K562 (cell line): ENCODE measurements at regions not wholly inside any gene's neighbourhood (a gene's known extent, or its start where the extent isn't known, plus 50 kb on each side); places are given as distances from the start of the nearest gene placed in this dataset.

Source experiments
- NBN ChIP-seq: fragments of 450-650 bp; IDR thresholded peaks from 2 replicates; pipeline ENCODE4 v1.6.1; 2016; ENCODE audit warnings: low read depth, mild to moderate bottlenecking
- RFX7 ChIP-seq: fragments of 250-450 bp; sonication (Bioruptor Pico); IDR thresholded peaks from 2 replicates; pipeline ENCODE4 v1.5.1; 2021; ENCODE audit warnings: mild to moderate bottlenecking
- ZNF282 ChIP-seq: sonication (generic); formaldehyde crosslinking; IDR thresholded peaks from 2 replicates; pipeline ENCODE4 v1.8.1; 2023; ENCODE audit warnings: missing genetic modification reagents
- TF ChIP-seq, protein P1 (sequence below): sonication (generic); formaldehyde crosslinking; IDR thresholded peaks from 2 replicates; pipeline ENCODE4 v1.8.0; 2022; ENCODE audit warnings: missing genetic modification reagents, mild to moderate bottlenecking, borderline replicate concordance
- TF ChIP-seq, protein P2 (sequence below), 2 experiments: fragments of 450-650 bp; conservative IDR thresholded peaks; 2 replicates each; pipeline ENCODE4 v1.6.1; 2017; ENCODE audit warnings: mild to moderate bottlenecking in 2 of 2, moderate library complexity in 2 of 2
- TF ChIP-seq, protein P3 (sequence below): sonication (generic); formaldehyde crosslinking; IDR thresholded peaks from 2 replicates; pipeline ENCODE4 v1.8.0; 2022; ENCODE audit warnings: mild to moderate bottlenecking, missing genetic modification reagents
- TF ChIP-seq, protein P4 (sequence below): IDR thresholded peaks from 2 replicates; pipeline ENCODE4 v1.6.1; 2011; ENCODE audit not compliant: insufficient read length; ENCODE audit errors: extremely low read depth
- TF ChIP-seq, protein P5 (sequence below): fragments of 450-650 bp; formaldehyde crosslinking; IDR thresholded peaks from 2 replicates; pipeline ENCODE4 v1.4.0; 2020; ENCODE audit warnings: mild to moderate bottlenecking, moderate library complexity

DNA sequence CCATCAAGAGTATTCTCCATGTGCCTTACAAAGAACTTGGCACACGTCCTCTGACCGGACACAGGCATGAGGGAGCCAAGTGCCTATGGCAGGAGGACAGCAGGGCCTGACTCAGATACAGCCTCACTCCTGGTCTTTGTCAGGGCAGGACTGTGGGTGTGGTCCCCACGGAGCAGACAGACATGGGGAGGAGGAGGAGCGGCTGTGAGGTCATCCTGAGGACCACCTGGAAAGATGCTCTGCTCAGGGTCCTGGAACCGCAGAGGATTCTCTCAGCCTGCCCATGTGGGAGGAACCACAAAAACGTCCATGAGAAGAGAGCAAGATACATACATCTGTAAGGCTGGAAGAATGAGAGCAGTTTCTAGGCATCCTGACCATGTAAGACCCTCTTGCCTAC lies 576.3 kb downstream of the BRD1 start (continued):
- TF ChIP-seq, protein P1, sequence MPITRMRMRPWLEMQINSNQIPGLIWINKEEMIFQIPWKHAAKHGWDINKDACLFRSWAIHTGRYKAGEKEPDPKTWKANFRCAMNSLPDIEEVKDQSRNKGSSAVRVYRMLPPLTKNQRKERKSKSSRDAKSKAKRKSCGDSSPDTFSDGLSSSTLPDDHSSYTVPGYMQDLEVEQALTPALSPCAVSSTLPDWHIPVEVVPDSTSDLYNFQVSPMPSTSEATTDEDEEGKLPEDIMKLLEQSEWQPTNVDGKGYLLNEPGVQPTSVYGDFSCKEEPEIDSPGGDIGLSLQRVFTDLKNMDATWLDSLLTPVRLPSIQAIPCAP = no peak
- TF ChIP-seq, protein P2, sequence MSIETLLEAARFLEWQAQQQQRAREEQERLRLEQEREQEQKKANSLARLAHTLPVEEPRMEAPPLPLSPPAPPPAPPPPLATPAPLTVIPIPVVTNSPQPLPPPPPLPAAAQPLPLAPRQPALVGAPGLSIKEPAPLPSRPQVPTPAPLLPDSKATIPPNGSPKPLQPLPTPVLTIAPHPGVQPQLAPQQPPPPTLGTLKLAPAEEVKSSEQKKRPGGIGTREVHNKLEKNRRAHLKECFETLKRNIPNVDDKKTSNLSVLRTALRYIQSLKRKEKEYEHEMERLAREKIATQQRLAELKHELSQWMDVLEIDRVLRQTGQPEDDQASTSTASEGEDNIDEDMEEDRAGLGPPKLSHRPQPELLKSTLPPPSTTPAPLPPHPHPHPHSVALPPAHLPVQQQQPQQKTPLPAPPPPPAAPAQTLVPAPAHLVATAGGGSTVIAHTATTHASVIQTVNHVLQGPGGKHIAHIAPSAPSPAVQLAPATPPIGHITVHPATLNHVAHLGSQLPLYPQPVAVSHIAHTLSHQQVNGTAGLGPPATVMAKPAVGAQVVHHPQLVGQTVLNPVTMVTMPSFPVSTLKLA (conservative IDR thresholded peaks at IDR 0.05) = no peak
- no peak for TF ChIP-seq ZNF282 (CRISPR knock-in tag)
- TF ChIP-seq RFX7 (CRISPR knock-in tag) = no peak
- TF ChIP-seq, protein P3, sequence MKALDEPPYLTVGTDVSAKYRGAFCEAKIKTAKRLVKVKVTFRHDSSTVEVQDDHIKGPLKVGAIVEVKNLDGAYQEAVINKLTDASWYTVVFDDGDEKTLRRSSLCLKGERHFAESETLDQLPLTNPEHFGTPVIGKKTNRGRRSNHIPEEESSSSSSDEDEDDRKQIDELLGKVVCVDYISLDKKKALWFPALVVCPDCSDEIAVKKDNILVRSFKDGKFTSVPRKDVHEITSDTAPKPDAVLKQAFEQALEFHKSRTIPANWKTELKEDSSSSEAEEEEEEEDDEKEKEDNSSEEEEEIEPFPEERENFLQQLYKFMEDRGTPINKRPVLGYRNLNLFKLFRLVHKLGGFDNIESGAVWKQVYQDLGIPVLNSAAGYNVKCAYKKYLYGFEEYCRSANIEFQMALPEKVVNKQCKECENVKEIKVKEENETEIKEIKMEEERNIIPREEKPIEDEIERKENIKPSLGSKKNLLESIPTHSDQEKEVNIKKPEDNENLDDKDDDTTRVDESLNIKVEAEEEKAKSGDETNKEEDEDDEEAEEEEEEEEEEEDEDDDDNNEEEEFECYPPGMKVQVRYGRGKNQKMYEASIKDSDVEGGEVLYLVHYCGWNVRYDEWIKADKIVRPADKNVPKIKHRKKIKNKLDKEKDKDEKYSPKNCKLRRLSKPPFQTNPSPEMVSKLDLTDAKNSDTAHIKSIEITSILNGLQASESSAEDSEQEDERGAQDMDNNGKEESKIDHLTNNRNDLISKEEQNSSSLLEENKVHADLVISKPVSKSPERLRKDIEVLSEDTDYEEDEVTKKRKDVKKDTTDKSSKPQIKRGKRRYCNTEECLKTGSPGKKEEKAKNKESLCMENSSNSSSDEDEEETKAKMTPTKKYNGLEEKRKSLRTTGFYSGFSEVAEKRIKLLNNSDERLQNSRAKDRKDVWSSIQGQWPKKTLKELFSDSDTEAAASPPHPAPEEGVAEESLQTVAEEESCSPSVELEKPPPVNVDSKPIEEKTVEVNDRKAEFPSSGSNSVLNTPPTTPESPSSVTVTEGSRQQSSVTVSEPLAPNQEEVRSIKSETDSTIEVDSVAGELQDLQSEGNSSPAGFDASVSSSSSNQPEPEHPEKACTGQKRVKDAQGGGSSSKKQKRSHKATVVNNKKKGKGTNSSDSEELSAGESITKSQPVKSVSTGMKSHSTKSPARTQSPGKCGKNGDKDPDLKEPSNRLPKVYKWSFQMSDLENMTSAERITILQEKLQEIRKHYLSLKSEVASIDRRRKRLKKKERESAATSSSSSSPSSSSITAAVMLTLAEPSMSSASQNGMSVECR (CRISPR knock-in tag) = no peak
- TF ChIP-seq NBN = no peak
- TF ChIP-seq, protein P4, sequence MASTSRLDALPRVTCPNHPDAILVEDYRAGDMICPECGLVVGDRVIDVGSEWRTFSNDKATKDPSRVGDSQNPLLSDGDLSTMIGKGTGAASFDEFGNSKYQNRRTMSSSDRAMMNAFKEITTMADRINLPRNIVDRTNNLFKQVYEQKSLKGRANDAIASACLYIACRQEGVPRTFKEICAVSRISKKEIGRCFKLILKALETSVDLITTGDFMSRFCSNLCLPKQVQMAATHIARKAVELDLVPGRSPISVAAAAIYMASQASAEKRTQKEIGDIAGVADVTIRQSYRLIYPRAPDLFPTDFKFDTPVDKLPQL = no peak
- TF ChIP-seq, protein P5, sequence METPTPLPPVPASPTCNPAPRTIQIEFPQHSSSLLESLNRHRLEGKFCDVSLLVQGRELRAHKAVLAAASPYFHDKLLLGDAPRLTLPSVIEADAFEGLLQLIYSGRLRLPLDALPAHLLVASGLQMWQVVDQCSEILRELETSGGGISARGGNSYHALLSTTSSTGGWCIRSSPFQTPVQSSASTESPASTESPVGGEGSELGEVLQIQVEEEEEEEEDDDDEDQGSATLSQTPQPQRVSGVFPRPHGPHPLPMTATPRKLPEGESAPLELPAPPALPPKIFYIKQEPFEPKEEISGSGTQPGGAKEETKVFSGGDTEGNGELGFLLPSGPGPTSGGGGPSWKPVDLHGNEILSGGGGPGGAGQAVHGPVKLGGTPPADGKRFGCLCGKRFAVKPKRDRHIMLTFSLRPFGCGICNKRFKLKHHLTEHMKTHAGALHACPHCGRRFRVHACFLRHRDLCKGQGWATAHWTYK (CRISPR knock-in tag) = no peak
